Left ventricle myocardium inferior (tissue), 1 donor: ENCODE measurements at regions not wholly inside any gene's neighbourhood (a gene's known extent, or its start where the extent isn't known, plus 50 kb on each side); places are given as distances from the start of the nearest gene placed in this dataset.
"Not testable (repeated sequence)": the region's sequence is repeated elsewhere in the genome, so short reads cannot be mapped to it uniquely, and the experiment has no call there.

ENCODE experiments used
- DNase-seq: peaks from one replicate; pipeline ENCODE4 v3.0.0-alpha.2; 2020
- H3K27ac ChIP-seq: fragments of 200-600 bp; replicated peaks from 2 replicates; pipeline ENCODE4 v1.8.0; 2021
- H3K27me3 ChIP-seq: fragments of 200-600 bp; 2 replicates; pipeline ENCODE4 v1.8.0; 2021; ENCODE audit warnings: low read depth
- H3K36me3 ChIP-seq: fragments of 200-600 bp; 2 replicates; pipeline ENCODE4 v1.8.0; 2021
- H3K4me1 ChIP-seq: fragments of 200-600 bp; 2 replicates; pipeline ENCODE4 v1.8.0; 2021
- H3K4me3 ChIP-seq: fragments of 200-600 bp; 2 replicates; pipeline ENCODE4 v1.8.0; 2021; ENCODE audit warnings: mild to moderate bottlenecking, moderate library complexity
- H3K9me3 ChIP-seq: fragments of 200-600 bp; replicated peaks from 2 replicates; pipeline ENCODE4 v1.8.0; 2021
- intact Hi-C: fragments of 100-400 bp; cut with micrococcal nuclease; formaldehyde crosslinking; loops from one replicate; pipeline ENCODE4 v1.11.0; 2022
- TF ChIP-seq, protein P1 (sequence below): fragments of 200-600 bp; IDR thresholded peaks from 2 replicates; pipeline ENCODE4 v1.8.0; 2021; ENCODE audit warnings: antibody characterized with exemption, mild to moderate bottlenecking, borderline replicate concordance
- donor health status: DM: no; HTN: yes; CAD: no; lungs with severe emphysema.

DNA sequence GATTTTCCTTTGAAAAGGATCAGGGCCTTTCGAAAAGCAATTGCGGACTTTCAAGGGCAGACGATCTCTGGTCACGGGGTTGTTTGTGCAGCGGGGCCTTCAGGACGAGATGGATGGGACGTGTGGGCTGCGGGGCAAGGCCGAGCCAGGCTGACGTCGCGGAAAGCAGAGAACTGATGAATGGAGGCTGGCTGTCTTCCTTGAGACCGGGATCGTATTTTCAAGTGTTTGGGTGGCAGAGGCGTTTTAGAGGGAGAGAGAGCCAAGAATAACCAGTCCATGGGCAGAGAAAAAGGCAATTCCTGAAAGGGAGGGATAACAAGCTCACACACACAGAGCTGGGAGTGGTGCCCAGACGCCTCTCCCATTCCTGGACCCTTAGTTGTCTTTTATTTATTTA, 138.9 kb upstream of the USP29 start:
- no peak for DNase-seq
- no peak overlapping the region for H3K27ac ChIP-seq
- peaks cover 30% of the 10 kb centered on the region for H3K27me3 ChIP-seq
- H3K4me3 ChIP-seq, result no peak overlapping the region
- H3K4me1 ChIP-seq, result no peaks in the 10 kb centered on the region
- intact Hi-C loops, result no loop called here
- no peaks in the 10 kb centered on the region for H3K36me3 ChIP-seq
- TF ChIP-seq, protein P1, sequence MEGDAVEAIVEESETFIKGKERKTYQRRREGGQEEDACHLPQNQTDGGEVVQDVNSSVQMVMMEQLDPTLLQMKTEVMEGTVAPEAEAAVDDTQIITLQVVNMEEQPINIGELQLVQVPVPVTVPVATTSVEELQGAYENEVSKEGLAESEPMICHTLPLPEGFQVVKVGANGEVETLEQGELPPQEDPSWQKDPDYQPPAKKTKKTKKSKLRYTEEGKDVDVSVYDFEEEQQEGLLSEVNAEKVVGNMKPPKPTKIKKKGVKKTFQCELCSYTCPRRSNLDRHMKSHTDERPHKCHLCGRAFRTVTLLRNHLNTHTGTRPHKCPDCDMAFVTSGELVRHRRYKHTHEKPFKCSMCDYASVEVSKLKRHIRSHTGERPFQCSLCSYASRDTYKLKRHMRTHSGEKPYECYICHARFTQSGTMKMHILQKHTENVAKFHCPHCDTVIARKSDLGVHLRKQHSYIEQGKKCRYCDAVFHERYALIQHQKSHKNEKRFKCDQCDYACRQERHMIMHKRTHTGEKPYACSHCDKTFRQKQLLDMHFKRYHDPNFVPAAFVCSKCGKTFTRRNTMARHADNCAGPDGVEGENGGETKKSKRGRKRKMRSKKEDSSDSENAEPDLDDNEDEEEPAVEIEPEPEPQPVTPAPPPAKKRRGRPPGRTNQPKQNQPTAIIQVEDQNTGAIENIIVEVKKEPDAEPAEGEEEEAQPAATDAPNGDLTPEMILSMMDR, result no peak
- peaks cover 30% of the 10 kb centered on the region for H3K9me3 ChIP-seq

DNA sequence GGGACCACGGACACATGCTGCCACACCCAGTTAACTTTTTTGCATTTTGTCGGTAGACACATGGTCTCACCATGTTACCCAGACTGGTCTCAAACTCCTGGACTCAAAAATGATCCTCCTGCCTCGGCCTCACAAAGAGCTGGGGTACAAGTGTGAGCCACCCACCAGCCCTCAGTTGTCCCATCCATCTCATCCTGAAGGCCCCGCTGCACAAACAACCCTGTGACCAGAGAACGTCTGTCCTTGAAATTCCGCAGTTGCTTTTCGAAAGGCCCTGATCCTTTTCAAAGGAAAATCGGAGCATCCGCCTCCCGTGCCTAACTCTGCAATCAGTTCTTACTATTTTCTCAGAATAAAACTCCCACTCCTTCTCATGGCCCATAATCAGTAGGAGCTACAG, 138.3 kb upstream of the USP29 start:
- H3K4me3 ChIP-seq, H3K27ac ChIP-seq, DNase-seq, intact Hi-C loops, H3K36me3 ChIP-seq, H3K4me1 ChIP-seq: not testable (repeated sequence)
- Histone ChIP-seq H3K27me3 (peaks cover 25% of the 10 kb centered on the region), H3K9me3 (peaks cover 33% of the 10 kb centered on the region)

DNA sequence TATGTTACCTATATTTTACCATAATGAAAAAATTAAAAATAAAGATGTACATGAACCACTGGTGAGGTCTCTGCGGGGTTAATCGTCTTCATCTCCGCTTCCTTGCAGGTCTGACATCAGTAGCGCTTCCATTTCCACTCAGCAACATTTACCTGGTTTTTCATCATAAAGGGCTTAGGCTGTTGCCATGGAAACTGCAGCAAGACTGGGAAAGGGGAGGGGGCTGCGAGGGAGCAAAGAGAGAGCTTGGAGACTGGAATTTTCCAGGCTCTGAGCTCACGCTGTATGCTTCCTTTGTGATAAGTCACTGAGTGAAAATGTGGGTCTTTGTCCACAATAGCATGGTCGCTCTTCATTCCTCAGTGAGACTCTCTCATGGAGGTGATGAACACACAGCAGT, 136.6 kb upstream of the USP29 start:
- Histone ChIP-seq H3K9me3 (peaks cover 33% of the 10 kb centered on the region), H3K4me3 (no peak overlapping the region), H3K4me1 (no peaks in the 10 kb centered on the region), H3K36me3 (no peaks in the 10 kb centered on the region), H3K27ac (no peak overlapping the region), H3K27me3 (peaks cover 19% of the 10 kb centered on the region)
- TF ChIP-seq, protein P1, result no peak
- intact Hi-C loops, result no loop called here
- DNase-seq, result no peak

DNA sequence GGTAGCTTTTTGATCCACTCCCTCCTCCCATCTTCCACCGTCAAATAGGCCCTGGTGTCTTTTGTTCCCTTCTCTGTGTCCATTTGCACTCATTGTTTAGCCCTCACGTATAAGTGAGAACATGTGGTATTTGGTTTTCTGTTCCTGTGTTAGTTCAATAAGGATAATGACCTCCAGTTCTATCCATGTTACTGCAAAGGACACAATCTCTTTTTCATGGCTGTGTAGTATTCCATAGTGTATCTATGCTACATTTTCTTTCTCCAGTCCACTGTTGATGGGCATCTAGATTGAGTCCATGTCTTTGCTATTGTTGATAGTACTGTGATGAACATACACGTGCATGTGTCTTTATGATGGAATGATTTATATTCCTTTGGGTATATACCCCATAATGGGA, 136.0 kb upstream of the USP29 start:
- DNase-seq, result no peak
- Histone ChIP-seq H3K36me3 (no peaks in the 10 kb centered on the region), H3K4me3 (no peak overlapping the region), H3K4me1 (no peaks in the 10 kb centered on the region), H3K9me3 (peaks cover 33% of the 10 kb centered on the region), H3K27ac (no peak overlapping the region), H3K27me3 (peaks cover 17% of the 10 kb centered on the region)
- TF ChIP-seq, protein P1, result no peak
- intact Hi-C loops, result no loop called here

DNA sequence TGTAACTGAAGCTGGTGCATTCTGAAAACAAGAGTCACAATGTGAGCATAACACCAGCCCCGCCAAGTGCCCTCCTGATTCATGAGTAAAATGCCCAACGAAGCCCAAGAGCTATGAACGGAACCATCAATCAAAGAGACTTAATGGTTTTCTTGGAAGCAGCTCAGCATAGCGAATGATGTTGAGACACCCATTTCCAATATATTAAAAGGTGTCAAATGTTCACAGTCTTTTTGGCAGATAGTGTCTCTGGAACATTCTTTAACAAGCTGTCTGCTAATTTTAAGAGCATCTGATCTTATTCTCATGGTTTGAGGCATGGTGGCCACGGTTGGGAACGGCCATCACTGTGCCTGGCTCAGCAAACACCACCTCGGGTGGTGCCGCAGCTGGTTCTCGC, 133.4 kb upstream of the USP29 start:
- intact Hi-C loops, result no loop called here
- Histone ChIP-seq H3K4me1 (no peaks in the 10 kb centered on the region), H3K9me3 (peaks cover 36% of the 10 kb centered on the region), H3K27ac (no peak overlapping the region), H3K36me3 (no peaks in the 10 kb centered on the region), H3K4me3 (no peak overlapping the region), H3K27me3 (peaks cover 11% of the 10 kb centered on the region)
- TF ChIP-seq, protein P1, result no peak
- DNase-seq, result no peak

DNA sequence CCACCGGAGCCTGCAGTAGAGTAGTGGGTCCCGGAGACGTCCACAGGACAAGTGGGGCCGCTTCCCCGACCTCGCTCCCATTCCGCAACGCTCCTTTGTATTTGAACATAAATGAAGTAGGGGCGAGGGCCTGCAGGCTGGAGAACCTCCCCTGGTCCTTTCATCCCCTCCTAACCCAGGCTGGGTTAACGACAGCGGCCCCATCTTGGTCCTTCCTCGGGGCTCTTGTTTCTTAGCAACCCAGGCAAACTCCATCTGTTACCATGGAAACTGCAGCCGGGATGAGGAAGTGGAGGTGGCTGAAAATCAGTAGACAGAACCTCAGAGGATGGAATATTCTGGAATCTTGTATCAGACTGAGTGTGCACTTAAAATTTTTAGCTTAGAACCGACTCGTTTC, 132.6 kb upstream of the USP29 start:
- H3K4me1 ChIP-seq, result no peaks in the 10 kb centered on the region
- TF ChIP-seq, protein P1, result no peak

More for the DNA sequence above, 132.6 kb upstream of the USP29 start:
- Histone ChIP-seq H3K4me3 (no peak overlapping the region), H3K9me3 (peaks cover 34% of the 10 kb centered on the region), H3K36me3 (no peaks in the 10 kb centered on the region), H3K27ac (no peak overlapping the region), H3K27me3 (peaks cover 11% of the 10 kb centered on the region)
- DNase-seq, result no peak
- intact Hi-C loops, result no loop called here
